GM12891 (cell line): ENCODE measurements at regions not wholly inside any gene's neighbourhood (a gene's known extent, or its start where the extent isn't known, plus 50 kb on each side); places are given as distances from the start of the nearest gene placed in this dataset.

Experiments used
- POLR2A ChIP-seq: IDR thresholded peaks from 2 replicates; pipeline ENCODE4 v1.6.1; 2011; ENCODE audit warnings: low read depth, low read length, control low read depth
- SPI1 ChIP-seq: IDR thresholded peaks from 2 replicates; pipeline ENCODE4 v1.6.1; 2011; ENCODE audit warnings: low read depth, low read length, control low read depth

GRCh38 chr2:144749188-144749587 is 229.3 kb upstream of the ZEB2 start:
- no peak for TF ChIP-seq SPI1
- TF ChIP-seq POLR2A = no peak
